GM18502 (cell line): ENCODE measurements at regions not wholly inside any gene's neighbourhood (a gene's known extent, or its start where the extent isn't known, plus 50 kb on each side); places are given as distances from the start of the nearest gene placed in this dataset.

Experiments used
- ATAC-seq: cut with Tn5 transposase; IDR thresholded peaks from one replicate; pipeline ENCODE4 v1.9.1; 2021; ENCODE audit warnings: mild to moderate bottlenecking; ENCODE audit not compliant: unreplicated experiment, poor library complexity

- no peak for ATAC-seq
Measured at GRCh38 chr15:38898236-38898635, 333.6 kb upstream of the RASGRP1 start.

- ATAC-seq: no peak
Measured at GRCh38 chr15:38899300-38899699, 334.7 kb upstream of the RASGRP1 start.

GRCh38 chr15:38904298-38904697, 339.7 kb upstream of the RASGRP1 start:
- no peak for ATAC-seq

- ATAC-seq: no peak
Measured at GRCh38 chr15:38905632-38906031, 341.0 kb upstream of the RASGRP1 start.

- no peak for ATAC-seq
Measured at GRCh38 chr15:38920966-38921365, 356.4 kb upstream of the RASGRP1 start.

GRCh38 chr15:38921471-38921870, 356.9 kb upstream of the RASGRP1 start:
- ATAC-seq: no peak

- no peak for ATAC-seq
Measured at GRCh38 chr15:38928431-38928830, 363.8 kb upstream of the RASGRP1 start.

- no peak for ATAC-seq
Measured at GRCh38 chr15:38930851-38931572, 366.4 kb upstream of the RASGRP1 start.

- ATAC-seq: no peak
Measured at GRCh38 chr15:38941399-38941953, 376.9 kb upstream of the RASGRP1 start.

GRCh38 chr15:38944536-38944935, 379.9 kb upstream of the RASGRP1 start:
- ATAC-seq: no peak

- no peak for ATAC-seq
Measured at GRCh38 chr15:38945551-38946298, 381.1 kb upstream of the RASGRP1 start.

GRCh38 chr15:38954090-38954489, 389.5 kb upstream of the RASGRP1 start:
- ATAC-seq: no peak

GRCh38 chr15:38961456-38961855, 396.8 kb upstream of the RASGRP1 start:
- no peak for ATAC-seq

GRCh38 chr15:38961931-38962330, 397.3 kb upstream of the RASGRP1 start:
- ATAC-seq: no peak

GRCh38 chr15:38972831-38973230, 408.2 kb upstream of the RASGRP1 start:
- no peak for ATAC-seq

- no peak for ATAC-seq
Measured at GRCh38 chr15:38975282-38975990, 410.8 kb upstream of the RASGRP1 start.

GRCh38 chr15:38991126-38991525, 426.5 kb upstream of the RASGRP1 start:
- ATAC-seq: no peak

- ATAC-seq: no peak
Measured at GRCh38 chr15:38991701-38992100, 427.1 kb upstream of the RASGRP1 start.

GRCh38 chr15:38992506-38992905, 427.9 kb upstream of the RASGRP1 start:
- no peak for ATAC-seq

- no peak for ATAC-seq
Measured at GRCh38 chr15:38992930-38993329, 428.3 kb upstream of the RASGRP1 start.

- no peak for ATAC-seq
Measured at GRCh38 chr15:38994310-38994709, 429.7 kb upstream of the RASGRP1 start.
